AG04449 (cell line): ENCODE measurements at regions not wholly inside any gene's neighbourhood (a gene's known extent, or its start where the extent isn't known, plus 50 kb on each side); places are given as distances from the start of the nearest gene placed in this dataset.
"Not testable (repeated sequence)": the region's sequence is repeated elsewhere in the genome, so short reads cannot be mapped to it uniquely, and the experiment has no call there.

Source experiments
- CTCF ChIA-PET: fragments of 350-600 bp; formaldehyde crosslinking; extraction: SDS; loops from one replicate; lab custom pipeline; 2021; ENCODE audit warnings: antibody characterized with exemption; lab: Yijun Ruan, JAX
- POLR2A ChIA-PET: fragments of 400-600, 350-600 bp; formaldehyde crosslinking; extraction: SDS; loops from one replicate; lab custom pipeline; 2020; ENCODE audit warnings: antibody characterized with exemption, inconsistent platforms; lab: Yijun Ruan, JAX
- DNase-seq: peaks from one replicate; pipeline ENCODE4 v3.0.0-alpha.2; 2010; ENCODE audit warnings: low read depth, low spot score
- H3K4me3 ChIP-seq: 2 replicates; pipeline ENCODE4 v1.5.1; 2011; ENCODE audit warnings: low read depth, mild to moderate bottlenecking, control low read depth, low read length
- CTCF ChIP-seq: IDR thresholded peaks from one replicate; pipeline ENCODE4 v1.5.1; 2011; ENCODE audit warnings: mild to moderate bottlenecking, moderate library complexity, low read length, control low read depth, inconsistent platforms; ENCODE audit not compliant: insufficient read depth; ENCODE audit errors: missing control alignments

DNA sequence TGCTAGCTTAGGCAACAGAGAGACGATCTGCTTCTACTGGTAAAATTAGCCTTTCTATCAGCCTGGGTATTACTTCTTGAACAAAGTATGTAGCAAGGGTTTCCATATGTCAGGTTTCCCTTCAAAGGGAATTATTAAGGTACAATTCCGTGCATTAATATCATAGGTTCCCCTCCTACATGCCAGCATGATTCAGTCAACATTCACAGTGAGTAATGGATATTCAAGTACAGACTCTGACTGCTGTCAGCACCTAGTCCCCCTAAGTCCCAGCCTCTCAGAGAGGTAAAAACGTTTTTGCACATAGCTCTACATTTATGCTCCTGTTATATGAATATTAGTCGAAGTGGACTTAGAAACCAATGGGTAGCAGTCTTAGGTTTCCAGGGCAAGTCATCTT lies 322.4 kb upstream of the CCNG1 start:
- CTCF ChIA-PET = no interaction called here
- DNase-seq = no peak
- POLR2A ChIA-PET = no interaction called here
- no peak overlapping the region for H3K4me3 ChIP-seq
- TF ChIP-seq CTCF = no peak

DNA sequence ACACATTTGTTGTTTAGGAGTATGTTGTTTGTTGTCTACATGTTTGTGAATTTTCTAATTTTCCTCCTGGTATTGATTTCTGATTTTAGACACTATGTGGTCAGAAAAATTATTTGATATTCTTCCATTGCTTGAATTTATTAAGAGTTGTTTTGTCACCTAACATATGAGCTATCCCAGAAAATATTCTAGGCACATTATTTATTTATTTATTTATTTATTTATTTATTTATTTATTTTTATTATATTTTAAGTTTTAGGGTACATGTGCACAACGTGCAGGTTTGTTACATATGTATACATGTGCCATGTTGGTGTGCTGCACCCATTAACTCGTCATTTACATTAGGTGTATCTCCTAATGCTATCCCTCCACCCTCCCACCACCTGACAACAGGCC lies 320.8 kb upstream of the CCNG1 start:
- CTCF ChIA-PET, DNase-seq, H3K4me3 ChIP-seq, POLR2A ChIA-PET: not testable (repeated sequence)

DNA sequence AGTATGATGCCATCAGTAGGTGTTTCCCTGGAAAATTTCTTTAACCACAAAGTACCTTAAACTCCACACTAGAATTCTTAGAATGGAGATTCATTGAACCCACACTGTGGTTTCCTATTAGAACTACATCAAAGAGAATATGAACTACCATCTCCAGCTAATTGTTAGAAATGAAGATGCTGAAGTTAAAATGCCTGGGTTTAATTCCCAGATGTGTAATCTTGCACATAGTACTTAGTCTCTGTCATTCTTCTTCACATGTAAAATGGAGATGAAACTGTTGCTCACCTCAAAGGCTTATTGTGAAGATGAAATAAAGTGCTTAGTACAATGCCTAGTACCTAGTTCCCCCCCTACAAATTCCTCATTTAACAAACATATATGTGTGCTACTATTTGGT lies 303.3 kb upstream of the CCNG1 start:
- no peak for DNase-seq
- POLR2A ChIA-PET = no interaction called here
- no peak for TF ChIP-seq CTCF
- H3K4me3 ChIP-seq = no peak overlapping the region
- CTCF ChIA-PET = no interaction called here

DNA sequence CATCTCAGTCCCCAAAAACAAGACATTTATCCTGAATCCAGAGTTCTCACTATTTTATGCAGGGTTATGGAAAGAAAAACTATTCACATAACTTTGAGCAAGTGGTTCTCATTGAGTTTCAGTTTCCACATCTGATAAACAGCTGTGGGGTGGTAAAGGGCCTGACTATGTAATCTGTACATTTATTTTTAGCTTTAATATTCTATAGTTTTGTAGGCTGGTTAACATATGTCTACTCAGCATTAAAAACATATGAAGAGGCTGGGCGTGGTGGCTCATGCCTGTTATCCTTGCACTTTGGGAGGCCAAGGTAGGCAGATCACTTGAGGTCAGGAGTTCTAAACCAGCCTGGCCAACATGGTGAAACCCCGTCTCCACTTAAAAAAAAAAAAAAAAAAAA lies 301.5 kb upstream of the CCNG1 start:
- DNase-seq = no peak
- TF ChIP-seq CTCF = no peak
- POLR2A ChIA-PET = no interaction called here
- H3K4me3 ChIP-seq = no peak overlapping the region
- CTCF ChIA-PET = no interaction called here

DNA sequence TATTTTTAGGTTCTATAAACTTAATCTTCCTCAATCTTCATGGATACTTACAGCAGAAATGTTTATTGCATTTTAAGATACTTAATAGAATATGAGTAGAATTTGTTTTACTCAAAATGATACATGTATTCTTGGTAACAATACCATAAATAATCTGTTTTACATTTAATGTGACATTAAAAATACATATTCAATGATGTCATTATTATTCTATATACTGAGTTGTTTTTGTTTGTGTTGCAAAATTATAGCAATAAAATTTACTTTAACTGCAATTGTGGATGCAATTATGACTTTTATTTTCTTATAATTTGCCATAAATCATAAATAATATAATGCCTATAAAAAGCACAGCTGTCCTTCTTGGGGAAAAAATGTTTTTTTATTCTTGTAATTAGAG lies 275.9 kb upstream of the CCNG1 start:
- CTCF ChIA-PET = no interaction called here
- H3K4me3 ChIP-seq = no peak overlapping the region

GRCh38 chr5:163162645-163163044 lies 274.8 kb upstream of the CCNG1 start:
- POLR2A ChIA-PET = interaction anchor here (0.6 kb wide), 1 partner anchor 111 kb away, joined by 3 read pairs; no protein-coding TSS in a partner anchor
- no peak for DNase-seq

More for the DNA sequence above, 275.9 kb upstream of the CCNG1 start:
- TF ChIP-seq CTCF = no peak
- no peak for DNase-seq
- POLR2A ChIA-PET = no interaction called here

More at GRCh38 chr5:163162645-163163044, 274.8 kb upstream of the CCNG1 start:
- TF ChIP-seq CTCF = no peak
- CTCF ChIA-PET = no interaction called here
- H3K4me3 ChIP-seq = no peak overlapping the region
